Astrocyte of the spinal cord (primary cell): ENCODE measurements at regions not wholly inside any gene's neighbourhood (a gene's known extent, or its start where the extent isn't known, plus 50 kb on each side); places are given as distances from the start of the nearest gene placed in this dataset.

ENCODE experiments used
- DNase-seq: peaks from one replicate; pipeline ENCODE4 v3.0.0; 2011; ENCODE audit warnings: low read depth, low spot score
- H3K4me3 ChIP-seq: 2 replicates; pipeline ENCODE4 v1.5.1; 2011; ENCODE audit warnings: low read depth, mild to moderate bottlenecking, low read length, moderate library complexity
- in situ Hi-C: cut with HindIII; loops from 2 replicates; pipeline ENCODE4 v1.10.0; 2017; ENCODE audit warnings: low sequenced_read_pairs
- TF ChIP-seq, protein P1 (sequence below): IDR thresholded peaks from 2 replicates; pipeline ENCODE4 v1.5.1; 2012; ENCODE audit warnings: low read depth, mild to moderate bottlenecking, low read length, inconsistent platforms

- DNase-seq = no peak
- in situ Hi-C loops = no loop called here
- H3K4me3 ChIP-seq = no peak overlapping the region
- TF ChIP-seq, protein P1, sequence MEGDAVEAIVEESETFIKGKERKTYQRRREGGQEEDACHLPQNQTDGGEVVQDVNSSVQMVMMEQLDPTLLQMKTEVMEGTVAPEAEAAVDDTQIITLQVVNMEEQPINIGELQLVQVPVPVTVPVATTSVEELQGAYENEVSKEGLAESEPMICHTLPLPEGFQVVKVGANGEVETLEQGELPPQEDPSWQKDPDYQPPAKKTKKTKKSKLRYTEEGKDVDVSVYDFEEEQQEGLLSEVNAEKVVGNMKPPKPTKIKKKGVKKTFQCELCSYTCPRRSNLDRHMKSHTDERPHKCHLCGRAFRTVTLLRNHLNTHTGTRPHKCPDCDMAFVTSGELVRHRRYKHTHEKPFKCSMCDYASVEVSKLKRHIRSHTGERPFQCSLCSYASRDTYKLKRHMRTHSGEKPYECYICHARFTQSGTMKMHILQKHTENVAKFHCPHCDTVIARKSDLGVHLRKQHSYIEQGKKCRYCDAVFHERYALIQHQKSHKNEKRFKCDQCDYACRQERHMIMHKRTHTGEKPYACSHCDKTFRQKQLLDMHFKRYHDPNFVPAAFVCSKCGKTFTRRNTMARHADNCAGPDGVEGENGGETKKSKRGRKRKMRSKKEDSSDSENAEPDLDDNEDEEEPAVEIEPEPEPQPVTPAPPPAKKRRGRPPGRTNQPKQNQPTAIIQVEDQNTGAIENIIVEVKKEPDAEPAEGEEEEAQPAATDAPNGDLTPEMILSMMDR = no peak
These were observed 83.0 kb downstream of the SEC61B start for GRCh38 chr9:99305124-99305523.

DNA sequence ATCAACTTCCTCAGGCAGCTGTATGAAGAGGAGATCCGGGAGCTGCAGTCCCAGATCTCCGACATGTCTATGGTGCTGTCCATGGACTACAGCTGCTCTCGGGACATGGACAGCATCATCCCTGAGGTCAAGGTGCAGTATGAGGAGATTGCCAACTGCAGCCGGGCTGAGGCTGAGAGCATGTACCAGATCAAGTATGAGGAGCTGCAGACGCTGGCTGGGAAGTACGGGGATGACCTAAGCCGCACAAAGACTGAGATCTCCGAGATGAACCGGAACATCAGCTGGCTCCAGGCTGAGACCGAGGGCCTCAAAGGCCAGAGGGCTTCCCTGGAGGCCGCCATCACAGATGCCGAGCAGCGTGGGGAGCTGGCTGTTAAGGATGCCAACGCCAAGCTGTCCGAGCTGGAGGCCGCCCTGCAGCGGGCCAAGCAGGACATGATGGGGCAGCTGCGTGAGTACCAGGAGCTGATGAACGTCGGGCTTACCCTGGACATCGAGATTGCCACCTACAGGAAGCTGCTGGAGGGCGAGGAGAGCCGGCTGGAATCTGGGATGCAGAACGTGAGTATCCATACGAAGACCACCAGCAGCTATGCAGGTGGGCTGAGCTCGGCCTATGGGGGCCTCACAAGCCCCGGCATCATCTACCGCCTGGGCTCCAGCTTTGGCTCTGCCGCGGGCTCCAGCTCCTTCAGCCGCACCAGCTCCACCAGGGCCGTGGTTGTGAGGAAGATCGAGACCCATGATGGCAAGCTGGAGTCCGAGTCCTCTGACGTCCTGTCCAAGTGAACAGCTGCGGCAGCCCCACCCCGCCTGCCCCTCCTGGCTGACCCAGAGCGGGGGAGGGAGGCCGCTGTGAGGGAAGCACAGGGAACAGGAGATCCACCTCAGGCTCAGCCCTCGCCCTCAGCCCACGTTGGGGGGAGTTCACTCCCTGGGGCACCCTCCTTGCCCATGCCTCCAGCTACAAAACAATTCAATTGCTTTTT is 84.0 kb downstream of the SEC61B start:
- no peak overlapping the region for H3K4me3 ChIP-seq
- in situ Hi-C loops = no loop called here
- TF ChIP-seq, protein P1 = no peak
- no peak for DNase-seq

DNA sequence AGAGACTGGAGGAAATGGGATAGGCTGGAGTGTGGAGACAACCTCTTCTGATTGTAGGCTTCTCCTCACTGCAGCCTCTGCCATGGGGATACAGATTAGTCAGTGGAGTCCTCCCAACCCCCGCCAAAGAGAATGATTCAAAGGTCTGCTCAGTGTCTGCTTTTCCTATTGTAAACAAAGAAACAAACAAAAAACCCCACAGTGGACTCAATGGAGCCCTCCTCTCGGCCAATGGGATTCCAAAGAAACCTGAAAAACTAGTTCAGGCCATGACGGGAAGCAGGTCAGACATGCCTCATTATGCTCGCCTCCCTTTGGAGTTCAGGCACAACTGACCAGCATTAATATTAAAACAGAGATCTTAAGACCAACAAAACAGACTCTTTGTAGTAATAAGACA is 85.8 kb downstream of the SEC61B start:
- no peak overlapping the region for H3K4me3 ChIP-seq
- TF ChIP-seq, protein P1 = no peak
- in situ Hi-C loops = no loop called here
- no peak for DNase-seq

DNA sequence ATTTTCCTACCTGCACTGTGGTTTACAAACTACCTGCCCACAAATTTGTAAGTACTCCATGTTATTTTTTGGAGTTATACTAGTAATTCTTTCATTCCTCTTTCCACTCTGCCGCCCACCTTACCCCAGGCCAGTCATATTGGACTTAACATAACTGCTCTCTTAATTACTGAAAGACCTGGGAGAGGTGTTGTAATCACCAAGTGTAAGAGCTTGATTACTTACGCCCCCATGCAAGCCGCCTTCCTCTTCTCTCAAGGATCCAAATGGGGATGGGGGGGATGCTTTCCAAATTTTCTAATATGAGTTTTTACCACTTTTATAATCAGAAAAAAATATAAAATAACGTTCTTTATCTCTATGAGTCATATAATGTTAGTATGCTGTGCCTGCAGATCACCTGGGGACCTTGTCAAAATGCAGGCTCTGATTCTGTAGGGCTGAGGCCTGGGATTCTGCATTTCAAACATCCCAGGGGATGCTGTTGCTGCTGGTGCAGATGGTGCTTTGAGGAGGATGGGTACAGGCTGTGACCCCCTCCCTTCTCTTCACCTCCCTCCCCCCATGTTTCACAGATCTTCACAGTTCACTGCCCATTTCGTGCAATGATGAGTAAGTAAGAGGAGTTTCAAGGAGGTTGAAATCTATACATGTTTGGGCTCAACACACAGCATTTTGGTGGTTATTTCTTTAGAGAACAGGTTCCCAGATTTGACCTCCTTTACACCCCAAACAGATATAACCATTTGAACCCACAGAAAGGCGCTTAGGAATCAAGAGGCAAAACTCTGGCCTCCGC is 87.3 kb downstream of the SEC61B start:
- H3K4me3 ChIP-seq = no peak overlapping the region
- TF ChIP-seq, protein P1 = no peak
- in situ Hi-C loops = no loop called here
- no peak for DNase-seq

GRCh38 chr9:99312736-99313135 is 90.7 kb downstream of the SEC61B start:
- in situ Hi-C loops = no loop called here
- H3K4me3 ChIP-seq = no peak overlapping the region
- TF ChIP-seq, protein P1 = no peak
- no peak for DNase-seq

DNA sequence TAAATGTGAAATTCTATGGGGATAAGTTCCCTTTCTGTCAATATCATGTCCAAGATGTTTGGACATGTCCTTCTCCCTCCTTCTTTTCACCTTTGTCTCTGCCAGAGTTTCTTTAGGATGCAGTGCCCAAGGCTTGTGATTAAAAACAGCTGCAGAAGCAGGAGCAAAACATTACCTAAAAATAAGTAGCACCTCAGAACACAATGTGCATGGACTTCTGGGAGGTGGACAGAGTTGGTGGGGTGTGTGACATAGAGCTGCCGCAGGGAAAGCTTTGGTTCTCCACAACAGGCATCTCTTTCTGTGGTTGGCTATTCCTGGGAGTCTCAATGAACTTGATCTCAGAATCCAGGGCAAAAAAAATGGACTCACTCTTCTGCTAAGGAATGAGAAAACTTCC is 97.0 kb downstream of the SEC61B start:
- TF ChIP-seq, protein P1 = no peak
- no peak overlapping the region for H3K4me3 ChIP-seq
- in situ Hi-C loops = no loop called here
- no peak for DNase-seq
